ENCODE measurements at regions not wholly inside any gene's neighbourhood (a gene's known extent, or its start where the extent isn't known, plus 50 kb on each side); places are given as distances from the start of the nearest gene placed in this dataset.
"Not testable (repeated sequence)": the region's sequence is repeated elsewhere in the genome, so short reads cannot be mapped to it uniquely, and the experiment has no call there.

- no peak for DNase-seq
Measured at GRCh38 chrX:66902081-66902480, 263.2 kb upstream of the EDA2R start.

GRCh38 chrX:66900886-66901285 lies 262.0 kb upstream of the EDA2R start:
- no peak for DNase-seq

GRCh38 chrX:66892004-66892403 lies 253.1 kb upstream of the EDA2R start:
- DNase-seq: no peak

GRCh38 chrX:66889418-66889817 lies 250.5 kb upstream of the EDA2R start:
- no peak for DNase-seq

GRCh38 chrX:66882101-66882500 lies 243.2 kb upstream of the EDA2R start:
- no peak for DNase-seq

GRCh38 chrX:66876776-66877175 lies 237.9 kb upstream of the EDA2R start:
- DNase-seq: no peak

GRCh38 chrX:66872771-66873170 lies 233.9 kb upstream of the EDA2R start:
- no peak for DNase-seq

GRCh38 chrX:66863721-66864120 lies 224.8 kb upstream of the EDA2R start:
- no peak for DNase-seq

GRCh38 chrX:66833426-66833825 lies 194.5 kb upstream of the EDA2R start:
- DNase-seq: no peak

GRCh38 chrX:66815227-66815626 lies 176.3 kb upstream of the EDA2R start:
- no peak for DNase-seq

GRCh38 chrX:66794514-66794913 lies 155.6 kb upstream of the EDA2R start:
- not testable (repeated sequence) for DNase-seq

- DNase-seq: no peak
Measured at GRCh38 chrX:66766318-66766717, 127.4 kb upstream of the EDA2R start.

- DNase-seq: no peak
Measured at GRCh38 chrX:66760651-66761050, 121.8 kb upstream of the EDA2R start.

- no peak for DNase-seq
Measured at GRCh38 chrX:66756717-66757116, 117.8 kb upstream of the EDA2R start.

- DNase-seq: no peak
Measured at GRCh38 chrX:66751136-66751782, 112.4 kb upstream of the EDA2R start.

- not testable (repeated sequence) for DNase-seq
Measured at GRCh38 chrX:66744519-66744918, 105.6 kb upstream of the EDA2R start.

GRCh38 chrX:66731398-66731797 lies 92.5 kb upstream of the EDA2R start:
- DNase-seq: peak; percentile 55

- DNase-seq: peak; percentile 76
Measured at GRCh38 chrX:66728818-66729271, 90.0 kb upstream of the EDA2R start.

GRCh38 chrX:66717926-66718325 lies 79.0 kb upstream of the EDA2R start:
- no peak for DNase-seq

GRCh38 chrX:66698273-66699204 lies 59.7 kb upstream of the EDA2R start:
- DNase-seq: no peak

GRCh38 chrX:66692512-66692911 lies 53.6 kb upstream of the EDA2R start:
- DNase-seq: not testable (repeated sequence)

Data from fibroblast of skin of scalp (primary cell).